SW 1271 (cell line): ENCODE measurements at regions not wholly inside any gene's neighbourhood (a gene's known extent, or its start where the extent isn't known, plus 50 kb on each side); places are given as distances from the start of the nearest gene placed in this dataset.

ENCODE experiments used
- DNase-seq, 2 experiments: peaks; one replicate each; lab custom pipeline; 2025; lab: John Stamatoyannopoulos, UW

DNA sequence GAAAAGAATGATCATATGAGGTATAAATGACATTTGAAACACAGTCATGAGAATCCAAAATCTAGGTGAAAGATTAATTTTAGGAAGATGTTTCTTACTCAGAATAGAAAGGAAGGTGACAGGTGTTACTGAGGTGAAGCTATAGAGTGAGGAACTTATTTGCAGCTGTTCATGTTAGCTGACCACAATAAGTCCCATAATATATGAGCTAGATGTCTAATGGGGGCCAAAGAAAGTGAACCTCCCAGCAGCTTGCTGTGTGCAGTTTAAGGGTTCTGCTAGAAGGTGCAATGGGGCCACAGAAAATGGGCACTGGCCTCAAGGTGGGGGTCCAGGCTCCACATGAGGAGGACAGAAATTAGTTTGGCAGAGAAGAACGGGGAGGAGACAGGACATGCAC, 1374.9 kb upstream of the CRIM1 start:
- DNase-seq: no peak

DNA sequence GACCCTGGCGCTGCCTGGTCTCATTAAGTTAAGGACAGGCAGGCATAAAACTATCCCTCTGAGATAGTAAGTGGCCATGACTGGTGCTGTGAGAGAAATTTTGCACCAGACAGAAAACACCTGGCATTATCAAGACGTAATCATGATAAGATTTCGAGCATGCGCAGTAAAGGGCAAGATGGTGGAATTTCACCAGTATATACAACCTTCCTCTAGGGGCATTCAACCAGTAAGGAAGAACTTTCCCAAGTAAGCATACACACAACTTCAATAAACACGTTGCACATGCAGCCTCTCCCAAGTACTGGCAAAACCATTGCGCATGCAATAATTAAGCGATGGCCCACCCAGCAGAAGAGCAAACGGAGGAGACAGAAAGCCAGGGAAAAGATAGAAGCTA, 1376.4 kb upstream of the CRIM1 start:
- DNase-seq: no peak

DNA sequence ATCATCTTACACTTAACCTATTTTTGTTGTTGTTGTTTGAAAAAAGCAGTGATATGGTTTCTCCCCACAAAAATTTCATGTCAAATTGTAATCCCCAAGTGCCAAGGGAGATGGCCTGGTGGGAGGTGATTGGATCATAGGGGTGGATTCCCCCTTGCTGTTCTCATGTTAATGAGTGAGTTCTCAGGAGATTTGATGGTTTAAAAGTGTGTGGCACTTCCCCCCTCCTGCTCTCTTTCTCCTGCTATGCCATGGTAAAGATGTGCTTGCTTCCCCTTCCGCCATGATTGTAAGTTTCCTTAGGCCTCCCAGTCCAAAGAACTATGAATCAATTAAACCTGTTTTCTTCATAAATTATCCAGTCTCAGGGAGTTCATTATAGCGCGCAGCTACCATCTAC, 1362.7 kb upstream of the FAM98A start:
- DNase-seq: no peak

DNA sequence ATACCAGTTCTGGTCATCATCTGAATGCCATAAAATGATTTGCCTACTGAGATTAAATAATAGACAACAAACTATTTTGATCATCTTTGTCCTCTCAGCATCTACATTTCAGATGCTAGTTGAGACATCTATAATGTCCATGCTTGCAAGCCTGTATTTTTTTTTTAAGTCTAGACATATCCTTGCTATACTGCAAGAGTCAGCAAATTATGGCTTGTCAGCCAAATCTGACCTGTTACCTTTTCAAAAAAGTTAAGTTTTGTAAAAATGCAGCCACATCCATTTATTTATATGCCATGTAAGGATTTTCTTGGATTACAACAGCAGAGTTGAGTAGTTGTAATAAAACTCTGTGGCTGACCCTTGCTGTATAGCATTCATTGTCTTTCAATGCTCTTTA, 1355.7 kb upstream of the FAM98A start:
- no peak for DNase-seq

DNA sequence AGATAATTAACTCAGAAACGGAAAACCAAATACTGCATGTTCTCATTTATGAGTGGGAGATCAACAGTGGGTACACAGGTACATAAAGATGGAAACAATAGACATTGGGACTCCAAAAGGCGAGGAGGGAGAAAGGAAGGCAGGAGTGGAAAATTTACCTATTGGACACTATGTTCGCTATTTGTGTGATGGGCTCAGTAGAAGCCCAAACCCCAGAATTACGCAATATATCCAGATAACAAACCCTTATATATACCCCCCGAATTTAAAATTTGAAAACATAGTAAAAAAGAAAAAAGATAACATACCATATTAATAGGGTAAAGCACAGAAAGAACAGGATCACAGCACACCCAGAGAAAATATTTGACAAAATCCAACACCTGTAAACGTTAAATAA, 1351.7 kb upstream of the FAM98A start:
- DNase-seq: no peak

DNA sequence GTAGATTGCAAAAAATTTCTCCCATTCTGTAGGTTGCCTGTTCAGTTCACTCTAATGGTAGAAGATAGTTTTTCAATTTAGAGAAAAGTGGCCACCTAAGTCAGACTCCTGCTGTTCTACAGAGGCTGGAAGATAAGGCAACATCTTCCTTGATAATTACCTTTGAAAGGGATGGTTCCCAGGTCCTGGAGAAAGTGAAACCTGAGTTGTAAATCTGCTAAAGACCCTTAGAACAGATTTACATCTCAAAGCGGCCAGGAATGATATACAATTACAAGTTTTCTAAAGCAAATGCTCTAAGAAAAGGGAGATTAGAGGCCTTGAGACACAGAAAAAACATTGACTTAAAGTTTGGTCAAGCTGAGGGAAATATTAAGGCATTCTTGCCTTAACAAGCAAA, 1350.2 kb upstream of the FAM98A start:
- DNase-seq: no peak

DNA sequence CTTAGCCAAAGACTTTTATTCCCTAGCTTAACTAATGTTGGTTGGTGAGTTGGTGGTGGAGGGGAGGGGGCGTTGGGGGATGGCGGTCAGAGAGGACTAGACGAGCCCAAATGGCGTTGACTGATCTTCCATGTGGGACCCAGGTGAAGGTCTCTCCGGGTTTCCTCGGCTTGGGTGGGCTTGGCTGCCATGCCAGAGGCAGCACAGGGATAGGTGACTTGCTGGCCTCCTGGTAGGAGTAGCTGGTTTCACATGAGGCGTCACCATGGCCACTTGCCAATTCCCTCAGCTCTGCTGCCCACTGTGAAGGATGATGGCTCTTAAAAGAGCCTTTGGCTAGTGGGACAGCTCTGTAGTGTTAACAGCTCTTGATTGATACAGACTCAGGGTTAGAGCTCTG, 1337.0 kb upstream of the FAM98A start:
- no peak for DNase-seq

DNA sequence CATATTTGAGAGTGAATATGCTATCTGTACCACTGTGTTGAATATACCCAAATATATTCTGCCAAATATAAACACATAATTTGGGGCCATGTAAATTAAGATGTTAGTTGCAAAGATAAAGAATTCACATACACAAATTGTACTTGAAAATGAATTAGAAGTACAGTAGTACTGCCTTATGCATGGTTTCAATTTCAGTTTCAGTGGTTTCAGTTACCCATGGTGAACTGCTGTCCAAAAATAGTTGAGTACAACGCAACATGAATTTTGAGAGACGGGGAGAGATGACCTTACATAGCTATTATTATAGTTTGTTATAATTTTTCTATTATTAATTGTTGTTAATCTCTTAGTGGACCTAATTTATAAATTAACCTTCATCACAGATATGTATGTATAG, 1313.0 kb upstream of the FAM98A start:
- no peak for DNase-seq

DNA sequence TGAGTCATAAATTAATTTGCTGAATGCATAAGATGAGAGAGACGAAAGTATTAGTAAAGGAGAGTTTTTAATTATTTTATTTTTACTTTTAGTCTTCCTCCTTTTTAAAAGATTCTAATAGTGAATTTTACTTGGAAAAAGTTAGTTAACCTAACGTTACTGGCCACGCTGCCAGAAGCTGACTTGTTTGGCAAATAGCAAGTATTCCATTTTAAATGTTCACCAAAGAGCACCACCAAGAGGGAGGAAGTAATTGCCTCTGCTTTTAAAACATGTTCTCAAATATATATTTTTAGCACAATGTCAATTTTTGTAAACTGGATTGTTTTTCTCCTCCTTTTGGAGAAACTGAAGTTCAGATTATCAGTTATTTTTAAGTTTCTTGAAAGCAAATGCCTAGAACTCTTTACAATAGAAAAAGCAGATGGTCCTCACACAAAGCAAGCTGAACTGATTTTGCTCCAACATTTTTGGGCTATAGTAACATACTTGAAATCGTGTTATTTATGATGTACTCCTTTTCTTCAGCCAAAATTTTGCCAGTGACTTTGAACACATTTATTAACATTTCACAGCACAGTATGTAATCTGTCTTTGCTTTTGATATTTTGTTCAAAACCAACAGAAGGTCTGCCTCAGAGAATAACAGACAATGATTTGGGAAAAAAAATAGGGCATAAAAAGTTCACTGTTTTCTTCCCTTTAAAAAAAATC, 1311.0 kb upstream of the FAM98A start:
- no peak for DNase-seq

DNA sequence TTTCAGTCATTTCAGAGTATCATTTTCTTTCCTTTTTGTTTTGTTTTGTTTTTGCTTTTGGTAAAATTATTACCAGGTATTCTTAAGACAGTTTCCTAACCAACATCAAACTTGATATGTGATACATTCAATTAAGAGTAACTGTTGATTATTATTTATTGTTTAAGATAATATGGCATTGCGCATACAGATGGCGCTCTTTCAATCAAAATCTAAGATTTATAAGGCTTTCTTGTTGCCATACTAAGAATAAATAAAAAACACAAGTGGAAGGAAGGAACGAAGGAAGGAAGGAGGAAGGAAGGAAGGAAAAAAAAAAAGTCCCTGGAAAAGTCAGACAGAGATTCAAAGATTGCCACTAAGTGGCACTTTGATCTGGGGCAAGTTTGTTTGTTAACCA, 1308.7 kb upstream of the FAM98A start:
- no peak for DNase-seq

DNA sequence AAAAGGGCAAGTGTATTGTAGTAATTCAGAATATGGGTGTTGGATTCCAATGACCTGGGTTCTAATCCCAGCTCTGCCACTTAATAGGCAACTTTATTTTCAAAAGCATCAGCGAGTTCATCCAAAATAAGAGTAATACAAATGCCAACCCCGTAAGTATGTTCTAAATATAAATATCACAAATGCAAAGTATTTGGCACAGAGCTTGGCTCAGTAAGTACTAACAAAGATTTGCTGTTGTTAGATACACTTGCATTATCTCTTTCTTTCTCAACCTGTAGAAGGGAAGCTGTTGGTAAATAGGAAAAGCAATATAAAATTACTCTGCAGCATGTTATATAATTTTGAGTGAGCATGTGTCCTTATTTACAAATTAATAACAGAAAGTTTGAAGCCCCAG, 1302.6 kb upstream of the FAM98A start:
- no peak for DNase-seq

DNA sequence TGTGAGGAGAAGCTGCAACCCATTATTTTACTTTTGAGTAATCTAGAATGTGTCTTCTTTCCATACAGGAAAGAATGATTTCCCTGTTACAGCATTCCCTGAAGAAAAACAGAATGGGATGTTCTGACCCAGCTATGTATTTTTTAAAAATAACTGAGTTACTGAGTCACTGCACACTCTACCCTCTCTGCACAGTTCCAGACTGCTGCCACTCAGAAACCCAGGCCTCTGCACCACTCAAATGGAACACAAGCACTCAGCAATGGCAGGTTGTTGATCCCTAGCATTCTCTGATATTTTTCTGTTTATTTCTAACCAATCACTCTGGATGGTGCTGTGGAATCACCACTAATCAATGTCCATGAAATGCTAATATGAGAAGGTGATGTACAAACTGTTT, 1300.0 kb upstream of the FAM98A start:
- DNase-seq: no peak

DNA sequence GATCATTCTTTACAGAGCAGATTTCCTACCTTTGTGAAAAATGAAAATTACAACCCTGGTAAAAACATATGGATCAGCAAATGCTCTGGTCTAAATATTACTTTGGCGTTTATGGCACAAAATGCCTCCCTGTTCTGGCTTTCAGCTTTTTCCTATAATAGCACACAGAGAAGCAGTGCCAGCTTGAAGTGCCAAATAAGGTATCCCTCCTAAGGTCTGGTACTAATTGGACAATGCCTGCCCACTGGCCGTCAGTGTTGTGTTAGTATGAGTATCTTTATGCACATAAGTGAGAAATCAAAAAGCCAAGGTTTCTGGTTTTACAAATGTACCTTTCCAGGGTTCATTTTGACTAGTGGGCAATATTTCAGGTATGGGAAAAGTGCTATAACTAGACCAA, 1293.7 kb upstream of the FAM98A start:
- no peak for DNase-seq

DNA sequence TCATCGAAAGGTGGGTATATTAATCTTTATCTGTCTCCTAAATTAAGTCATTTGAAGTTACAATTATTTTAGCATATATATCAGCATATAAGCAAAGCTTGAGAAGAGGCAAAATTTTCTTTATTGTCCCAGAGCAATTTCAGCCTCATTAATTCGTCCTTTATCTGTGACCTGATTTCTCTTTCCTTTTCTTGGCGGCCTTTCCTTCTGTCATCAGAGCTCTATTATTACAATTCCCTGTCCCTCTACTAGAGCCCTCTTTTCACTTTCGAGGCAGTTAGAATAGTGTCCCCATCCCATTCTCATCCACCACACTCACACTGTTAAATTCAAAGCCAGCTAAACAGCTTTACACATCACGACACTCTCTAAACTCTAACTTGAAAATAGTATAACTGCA, 1293.2 kb upstream of the FAM98A start:
- no peak for DNase-seq

DNA sequence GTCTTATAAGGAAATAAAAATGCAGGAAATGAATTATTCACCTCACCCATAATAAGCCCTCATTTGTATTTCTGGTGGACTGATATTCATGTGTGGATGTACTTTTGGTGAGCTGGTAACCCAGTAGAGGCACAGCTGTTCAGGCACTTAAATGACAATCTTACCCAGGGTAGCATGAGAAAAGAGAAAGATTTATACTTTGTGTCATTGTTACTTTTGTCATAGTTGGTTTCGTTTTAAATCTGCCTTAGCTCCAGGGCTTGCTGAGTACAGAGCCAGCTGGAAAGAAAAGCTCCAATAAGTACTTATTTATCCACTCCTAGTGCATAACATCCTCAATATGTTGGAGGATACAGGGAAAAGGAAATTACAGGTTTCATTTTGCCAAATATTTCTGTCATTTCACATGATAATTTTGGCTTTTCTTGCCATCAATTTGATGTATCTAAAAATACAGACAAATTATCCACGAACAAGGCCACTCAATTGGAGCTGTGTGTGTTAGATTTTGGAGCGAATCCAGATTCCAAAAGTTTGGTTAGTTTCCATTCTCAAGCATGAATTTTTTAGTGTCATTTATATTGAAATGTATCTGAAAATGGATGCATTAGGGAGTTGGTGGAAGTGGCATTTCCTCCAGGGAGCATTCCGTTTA, 1276.1 kb upstream of the FAM98A start:
- DNase-seq: no peak

DNA sequence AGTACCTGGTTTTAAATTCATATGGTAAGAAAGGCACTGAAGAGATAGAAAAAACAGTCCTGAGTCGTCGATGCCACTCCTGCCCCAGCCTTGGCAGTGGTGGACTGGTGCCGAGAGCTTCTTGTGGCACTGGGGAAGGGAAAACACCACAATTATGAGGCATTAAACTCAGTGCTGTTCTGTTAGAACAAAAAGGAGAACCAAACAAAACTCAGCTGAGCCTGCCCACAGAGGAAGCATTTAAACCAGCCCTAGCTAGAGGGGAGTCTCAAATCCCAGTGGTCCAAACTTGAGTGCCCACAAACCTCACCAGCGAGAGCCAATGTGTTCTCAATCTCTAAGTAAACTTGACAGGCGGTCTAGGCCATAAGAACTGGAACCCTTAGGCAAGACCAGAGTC, 1254.5 kb upstream of the FAM98A start:
- DNase-seq: no peak

DNA sequence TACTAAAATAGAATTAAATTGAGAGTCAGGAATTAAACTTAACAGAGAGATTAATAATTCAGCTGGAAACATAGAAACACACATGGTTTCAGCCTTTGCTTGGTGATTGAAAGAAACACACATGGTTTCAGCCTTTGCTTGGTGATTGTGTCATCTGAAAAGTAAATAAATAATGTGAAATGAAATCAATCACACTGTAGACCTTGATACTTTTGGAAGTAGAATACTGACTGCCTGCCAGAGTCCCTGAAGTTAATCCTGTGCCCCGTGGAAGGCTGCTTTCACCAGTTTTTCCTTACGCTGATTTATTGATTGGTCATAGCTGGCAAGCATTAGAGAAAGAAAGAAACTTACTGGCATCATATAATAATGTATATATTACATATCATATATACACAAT, 1252.7 kb upstream of the FAM98A start:
- DNase-seq: no peak

DNA sequence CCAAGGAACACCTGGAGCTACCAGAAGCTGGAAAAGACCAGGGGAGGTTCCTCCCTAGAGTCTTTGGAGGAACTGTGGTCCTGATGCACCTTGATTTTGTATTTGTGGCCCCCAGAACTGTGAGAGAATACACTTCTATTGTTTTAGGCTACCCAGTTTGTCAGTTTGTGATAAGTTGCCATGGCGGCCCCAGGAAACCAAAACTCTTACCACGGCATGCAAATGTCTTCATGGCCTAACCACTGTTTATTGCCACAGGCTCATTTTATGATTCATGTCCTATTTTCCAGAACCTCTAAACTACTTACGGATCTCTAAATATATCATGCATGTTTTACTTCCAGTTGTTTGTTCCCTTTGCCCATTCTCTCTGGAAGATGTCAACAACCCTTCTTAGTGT, 1250.7 kb upstream of the FAM98A start:
- no peak for DNase-seq

DNA sequence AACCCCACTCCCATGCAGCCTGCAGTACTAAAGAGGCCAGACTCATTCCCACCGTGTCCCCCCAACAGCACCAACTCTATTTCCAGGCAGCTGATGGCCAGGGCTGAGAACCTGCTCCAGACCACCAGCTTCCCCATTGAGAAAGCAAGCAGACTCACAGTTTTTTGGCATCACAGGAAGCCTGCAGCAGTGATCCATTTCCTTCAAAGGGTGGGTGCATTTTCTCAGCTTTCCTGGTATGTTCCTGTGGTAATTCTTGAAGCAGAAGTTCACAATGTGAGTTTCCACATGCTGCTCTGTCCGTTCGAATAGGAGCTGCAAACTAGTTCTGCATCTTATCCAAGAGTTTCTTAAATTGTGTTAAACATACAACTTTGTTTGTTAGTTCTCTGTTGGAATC, 1249.6 kb upstream of the FAM98A start:
- DNase-seq: no peak

DNA sequence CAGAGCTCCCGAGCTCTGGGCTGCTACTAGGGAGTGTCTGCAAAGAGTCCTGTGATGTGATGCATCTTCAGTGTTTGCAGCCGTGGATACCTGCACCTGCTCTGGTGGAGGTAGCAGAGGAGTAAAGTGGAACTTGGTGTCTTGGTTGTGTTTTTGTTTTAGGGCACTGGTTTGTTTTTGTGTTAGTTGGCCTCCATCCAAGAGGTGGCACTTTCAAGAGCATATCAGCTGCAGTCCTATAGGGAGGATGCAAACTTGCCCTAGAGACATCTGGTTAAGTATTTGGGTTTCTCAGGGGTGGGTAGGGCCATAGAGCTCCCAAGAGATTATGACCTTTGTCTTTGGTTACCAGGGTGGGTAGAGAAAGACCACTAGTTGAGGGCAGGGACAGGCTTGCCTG, 1249.0 kb upstream of the FAM98A start:
- no peak for DNase-seq

DNA sequence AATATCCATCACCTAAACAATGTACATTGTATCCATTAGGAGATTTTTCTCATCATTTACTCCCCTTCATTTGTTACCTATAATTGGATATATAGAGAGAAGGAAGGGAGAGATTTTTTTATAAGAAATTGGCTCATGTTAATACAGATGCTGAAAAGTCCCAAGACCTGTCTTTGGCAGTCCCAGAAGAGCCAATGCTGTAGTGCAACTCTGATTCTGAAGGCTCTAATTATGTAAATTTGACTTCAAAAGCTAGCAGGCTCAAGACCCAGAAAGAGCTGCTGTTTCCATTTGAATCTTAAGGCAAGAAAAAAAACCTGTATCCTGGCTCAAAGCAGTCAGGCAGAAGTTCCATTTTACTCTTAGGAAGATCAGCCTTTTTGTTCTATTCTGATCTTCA, 1245.5 kb upstream of the FAM98A start:
- DNase-seq: no peak

DNA sequence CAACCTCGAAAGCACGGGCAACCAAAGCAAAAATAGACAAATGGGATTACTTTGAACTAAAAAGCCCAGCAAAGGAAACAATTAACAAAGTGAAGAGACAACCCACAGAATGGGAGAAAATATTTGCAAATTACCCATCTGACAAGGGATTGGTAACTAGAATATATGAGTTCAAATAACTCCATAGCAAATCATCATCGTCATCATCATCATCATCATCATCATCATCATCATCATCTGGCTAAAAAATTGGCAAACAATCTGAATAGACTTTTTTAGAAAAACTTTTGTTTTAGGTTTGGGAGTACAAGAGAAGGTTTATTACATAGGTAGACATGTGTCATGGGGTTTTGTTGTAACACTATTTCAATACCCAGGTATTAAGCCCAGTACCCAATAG, 1239.3 kb upstream of the FAM98A start:
- no peak for DNase-seq

DNA sequence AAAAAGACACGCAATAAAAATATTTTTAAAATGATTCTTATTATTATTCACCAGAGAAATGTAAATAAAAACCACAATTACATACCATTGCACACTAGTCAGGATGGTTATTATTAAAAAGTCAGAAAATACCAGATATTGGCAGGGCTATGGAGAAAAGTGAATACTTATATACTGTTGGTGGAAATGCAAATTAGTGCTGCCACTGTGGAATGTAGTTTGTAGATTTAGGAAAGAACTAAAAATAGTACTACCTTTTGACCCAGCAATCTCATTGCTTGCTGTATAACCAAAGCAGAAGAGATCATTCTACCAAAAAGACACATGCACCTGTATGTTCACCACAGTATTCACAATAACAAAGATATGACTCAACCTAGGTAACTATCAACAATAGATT, 1237.3 kb upstream of the FAM98A start:
- DNase-seq: no peak

DNA sequence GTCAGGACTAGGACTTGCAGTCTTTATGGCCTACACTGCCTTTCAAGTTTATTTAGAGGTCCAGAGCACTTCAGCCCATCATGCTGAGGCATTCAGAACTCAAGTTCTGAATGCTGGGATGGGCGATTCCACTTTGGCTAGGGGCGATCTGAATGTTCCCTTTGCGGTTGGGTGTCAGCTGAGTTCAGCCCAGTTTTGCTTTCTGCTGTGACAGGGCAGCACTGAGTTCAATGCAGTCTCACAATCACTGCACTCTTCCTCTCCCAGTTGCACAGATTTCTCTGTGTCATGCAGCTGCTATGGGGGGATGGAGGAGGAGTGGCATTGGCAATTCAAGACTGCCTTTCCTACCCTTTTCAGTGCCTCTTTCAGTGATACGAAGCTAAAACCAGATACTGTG, 1232.0 kb upstream of the FAM98A start:
- no peak for DNase-seq
